GM23248 (cell line): ENCODE measurements at regions not wholly inside any gene's neighbourhood (a gene's known extent, or its start where the extent isn't known, plus 50 kb on each side); places are given as distances from the start of the nearest gene placed in this dataset.

Source experiments
- DNase-seq: peaks from one replicate; pipeline ENCODE4 v3.0.0-alpha.2; 2015
- H2AFZ ChIP-seq: fragments of 200-600 bp; sonication (generic); 2 replicates; pipeline ENCODE4 v1.6.1; 2016; ENCODE audit warnings: antibody characterized with exemption
- H3F3A ChIP-seq: fragments of 200-600 bp; sonication (generic); 2 replicates; pipeline ENCODE4 v1.6.1; 2016; ENCODE audit warnings: mild to moderate bottlenecking, antibody characterized with exemption, mixed run types; ENCODE audit not compliant: insufficient read depth
- H3K27ac ChIP-seq: fragments of 200-600 bp; sonication (generic); 2 replicates; pipeline ENCODE4 v1.5.1; 2016; ENCODE audit warnings: mild to moderate bottlenecking
- H3K27me3 ChIP-seq: fragments of 200-600 bp; sonication (generic); replicated peaks from 2 replicates; pipeline ENCODE4 v1.6.1; 2016; ENCODE audit warnings: mild to moderate bottlenecking; ENCODE audit not compliant: insufficient read depth
- H3K36me3 ChIP-seq: fragments of 200-600 bp; sonication (generic); 2 replicates; pipeline ENCODE4 v1.6.1; 2016; ENCODE audit warnings: low read depth, mild to moderate bottlenecking
- H3K4me1 ChIP-seq: fragments of 200-600 bp; sonication (generic); 2 replicates; pipeline ENCODE4 v1.6.1; 2016; ENCODE audit warnings: mild to moderate bottlenecking; ENCODE audit not compliant: insufficient read depth
- H3K4me2 ChIP-seq: fragments of 200-600 bp; sonication (generic); one replicate; pipeline ENCODE4 v1.6.1; 2016; ENCODE audit warnings: mild to moderate bottlenecking; ENCODE audit not compliant: unreplicated experiment
- H3K4me3 ChIP-seq: fragments of 200-600 bp; sonication (generic); 2 replicates; pipeline ENCODE4 v1.5.1; 2016; ENCODE audit warnings: mild to moderate bottlenecking
- H3K79me2 ChIP-seq: fragments of 200-600 bp; sonication (generic); 2 replicates; pipeline ENCODE4 v1.6.1; 2016; ENCODE audit warnings: mild to moderate bottlenecking; ENCODE audit not compliant: insufficient read depth
- H3K9ac ChIP-seq: fragments of 200-600 bp; sonication (generic); 2 replicates; pipeline ENCODE4 v1.6.1; 2016; ENCODE audit warnings: mild to moderate bottlenecking
- H3K9me2 ChIP-seq: fragments of 200-600 bp; sonication (generic); 2 replicates; pipeline ENCODE4 v1.6.1; 2016; ENCODE audit warnings: mixed run types, mild to moderate bottlenecking, moderate library complexity; ENCODE audit not compliant: insufficient read depth
- H3K9me3 ChIP-seq: fragments of 200-600 bp; sonication (generic); one replicate; pipeline ENCODE4 v1.6.1; 2017; ENCODE audit warnings: low read depth
- H4K20me1 ChIP-seq: fragments of 200-600 bp; sonication (generic); 2 replicates; pipeline ENCODE4 v1.6.0; 2016; ENCODE audit not compliant: insufficient read depth
- EZH2 ChIP-seq: fragments of 200-600 bp; sonication (generic); IDR thresholded peaks from 2 replicates; pipeline ENCODE4 v1.6.1; 2018; ENCODE audit warnings: antibody characterized with exemption, mild to moderate bottlenecking; ENCODE audit not compliant: insufficient read depth, poor library complexity, severe bottlenecking
- EZH2phosphoT487 ChIP-seq: fragments of 200-600 bp; sonication (generic); IDR thresholded peaks from 2 replicates; pipeline ENCODE4 v1.6.1; 2018; ENCODE audit warnings: antibody characterized with exemption, moderate library complexity, mild to moderate bottlenecking, low read depth; ENCODE audit not compliant: insufficient read depth
- WGBS, 2 experiments: methylation state at CpG; one replicate each; pipeline ENCODE4 v1.1.6; 2015 to 2017; ENCODE audit warnings: low lambda C conversion rate in 2 of 2, low coverage in 1 of 2; ENCODE audit errors: missing lambda C conversion rate in 2 of 2; 5-methylcytosine and 5-hydroxymethylcytosine counted together
- in situ Hi-C: fragments of 300-500 bp; cut with MboI; formaldehyde crosslinking; loops from 2 replicates; pipeline ENCODE4 v1.15.0; 2020

DNA sequence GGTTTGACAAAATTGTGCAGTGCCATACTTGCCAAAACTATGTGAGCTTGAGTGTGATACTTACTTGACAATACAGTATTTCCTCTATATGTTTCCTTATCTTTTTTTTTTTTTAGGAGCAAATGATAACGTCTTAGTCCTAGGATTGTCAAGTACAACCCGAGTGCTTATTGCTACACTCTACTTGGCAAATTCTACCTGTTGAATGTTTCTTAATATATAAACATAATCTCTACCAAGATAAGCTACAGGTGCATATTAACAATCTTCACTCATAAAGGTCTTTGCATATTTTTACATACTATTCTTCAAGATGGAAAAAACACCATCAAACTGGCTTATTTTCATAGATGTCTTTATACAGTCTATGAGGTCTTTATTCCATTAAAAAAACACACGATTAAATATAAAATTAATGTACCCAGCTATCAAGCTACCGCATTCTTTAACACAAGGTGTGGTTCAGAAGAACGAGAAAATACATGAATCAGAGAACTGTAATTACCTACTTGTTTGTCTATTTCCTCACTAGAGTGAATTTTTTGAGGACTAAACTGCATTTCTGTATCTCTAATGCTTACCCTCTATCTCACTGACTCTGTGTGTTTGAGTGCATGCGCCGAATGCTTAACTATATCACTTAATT is 76.1 kb upstream of the PDSS1 start:
- Histone ChIP-seq H3K36me3 (no peaks in the 10 kb centered on the region), H3K4me1 (no peaks in the 10 kb centered on the region), H2AFZ (no peak overlapping the region), H3K27ac (no peak overlapping the region), H3K79me2 (no peaks in the 10 kb centered on the region), H3K9me3 (no peaks in the 10 kb centered on the region), H3K9me2 (no peaks in the 10 kb centered on the region), H4K20me1 (no peaks in the 10 kb centered on the region), H3K9ac (no peak overlapping the region), H3K4me3 (no peak overlapping the region), H3F3A (no peaks in the 10 kb centered on the region), H3K4me2 (no peak overlapping the region), H3K27me3 (peaks cover 44% of the 10 kb centered on the region)
- TF ChIP-seq EZH2phosphoT487 = no peak
- no peak for TF ChIP-seq EZH2
- no peak for DNase-seq
- in situ Hi-C loops = no loop called here
- WGBS, 2 experiments = 80 to 86% methylated on average over 7 of the region's 7 CpGs

DNA sequence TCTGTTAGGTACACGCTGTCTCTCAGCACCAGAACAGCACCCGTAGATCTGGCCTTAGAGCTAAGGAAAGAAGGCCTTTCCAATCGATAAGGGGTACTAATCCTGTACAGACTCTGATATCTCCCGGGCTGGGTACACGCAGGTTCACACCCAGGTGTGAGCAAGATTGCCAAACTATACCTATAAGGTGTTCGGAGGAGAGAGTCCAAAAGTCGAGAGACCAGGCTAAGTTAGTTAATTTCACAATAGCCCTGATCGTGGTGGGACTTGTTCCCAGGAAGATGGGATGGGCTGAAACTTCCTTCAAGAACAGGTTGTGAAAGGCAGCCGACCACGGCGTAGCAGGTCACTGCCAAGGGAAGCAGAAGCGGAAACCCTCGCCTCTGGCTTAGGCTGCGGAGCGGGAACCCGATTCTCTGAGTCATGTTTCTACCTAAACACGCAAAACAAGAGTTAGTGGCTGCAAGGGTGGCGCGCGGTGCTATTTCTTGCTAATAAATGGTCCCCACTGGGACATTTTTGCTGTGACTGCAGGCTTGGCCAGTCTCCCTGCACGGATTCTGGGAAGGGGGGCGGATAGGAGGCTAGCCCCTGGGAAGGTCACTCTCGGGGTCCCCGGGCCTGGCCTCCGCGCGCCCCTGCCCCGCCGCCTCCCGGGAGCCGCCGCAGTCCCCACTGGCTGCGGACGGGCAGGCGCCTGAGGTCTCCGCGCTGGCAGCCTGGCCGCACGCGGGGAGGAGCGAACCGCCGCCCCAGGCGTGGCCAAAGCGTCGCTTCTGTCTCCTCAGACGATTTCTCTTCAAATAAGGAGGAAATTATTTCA is 75.4 kb upstream of the PDSS1 start:
- Histone ChIP-seq H3K4me3 (peak overlapping the region; percentile 65), H3K79me2 (no peaks in the 10 kb centered on the region), H3K36me3 (no peaks in the 10 kb centered on the region), H3F3A (no peaks in the 10 kb centered on the region), H3K27ac (no peak overlapping the region), H3K9ac (no peak overlapping the region), H3K4me2 (peak overlapping the region; percentile 36), H4K20me1 (no peaks in the 10 kb centered on the region), H3K4me1 (no peaks in the 10 kb centered on the region), H2AFZ (peak overlapping the region; percentile 69), H3K27me3 (peaks cover 44% of the 10 kb centered on the region), H3K9me3 (no peaks in the 10 kb centered on the region), H3K9me2 (no peaks in the 10 kb centered on the region)
- WGBS, 2 experiments = 12 to 15% methylated on average over 45 to 46 of the region's 47 CpGs
- TF ChIP-seq EZH2 = no peak
- in situ Hi-C loops = no loop called here
- peak; percentile 53 for DNase-seq

DNA sequence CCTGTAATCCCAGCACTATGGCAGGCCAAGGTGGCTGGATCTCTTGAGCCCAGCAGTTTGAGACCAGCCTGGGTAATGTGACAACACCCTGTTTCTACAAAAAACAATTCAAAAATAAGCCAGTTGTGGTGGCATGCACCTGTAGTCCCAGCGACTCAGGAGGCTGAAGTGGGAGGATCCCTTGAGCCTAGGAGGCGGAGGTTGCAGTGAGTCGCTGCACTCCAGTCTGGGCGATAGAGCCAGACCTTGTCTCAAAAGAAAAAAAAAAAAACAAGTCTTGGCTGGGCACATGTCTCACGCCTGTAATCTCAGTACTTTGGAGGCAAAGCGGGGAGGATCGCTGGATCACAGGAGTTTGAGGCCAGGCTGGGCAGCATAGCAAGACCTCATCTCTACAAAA is 74.6 kb upstream of the PDSS1 start:
- Histone ChIP-seq H3K79me2 (no peaks in the 10 kb centered on the region), H3K9me2 (no peaks in the 10 kb centered on the region), H3F3A (no peaks in the 10 kb centered on the region), H3K4me2 (peak overlapping the region; percentile 36), H3K27ac (no peak overlapping the region), H2AFZ (peak overlapping the region; percentile 69), H3K9ac (no peak overlapping the region), H4K20me1 (no peaks in the 10 kb centered on the region), H3K27me3 (peaks cover 44% of the 10 kb centered on the region), H3K4me3 (no peak overlapping the region), H3K36me3 (no peaks in the 10 kb centered on the region), H3K4me1 (no peaks in the 10 kb centered on the region), H3K9me3 (no peaks in the 10 kb centered on the region)
- TF ChIP-seq EZH2phosphoT487 = no peak
- TF ChIP-seq EZH2 = no peak
- DNase-seq = no peak
- 54 to 58% methylated on average over 7 of the region's 7 CpGs for WGBS, 2 experiments
- in situ Hi-C loops = no loop called here

DNA sequence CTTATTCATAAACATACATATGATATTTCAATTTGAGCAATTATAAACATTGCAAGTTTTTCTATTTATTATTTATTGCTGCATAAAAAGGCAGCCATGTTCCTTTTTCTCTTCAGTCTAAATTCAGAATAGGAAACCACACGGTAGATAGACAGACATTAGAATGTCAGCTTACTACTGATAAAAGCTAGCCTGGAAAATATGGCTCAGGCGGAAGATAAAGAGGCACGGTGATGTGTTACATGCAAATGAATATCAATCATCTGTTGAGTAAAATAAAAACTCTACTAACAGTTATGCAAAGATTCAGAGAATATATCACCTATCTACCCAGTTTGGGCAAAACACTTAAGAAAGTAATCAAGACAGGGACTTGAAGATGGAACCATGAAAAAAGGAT is 73.5 kb upstream of the PDSS1 start:
- no peaks in the 10 kb centered on the region for H3K36me3 ChIP-seq
- 72 to 73% methylated on average over 3 of the region's 3 CpGs for WGBS, 2 experiments
- DNase-seq = no peak
- TF ChIP-seq EZH2phosphoT487 = no peak
- in situ Hi-C loops = no loop called here
- H3K9ac ChIP-seq = no peak overlapping the region
- H3K79me2 ChIP-seq = no peaks in the 10 kb centered on the region
- H3K4me3 ChIP-seq = no peak overlapping the region
- H3K9me2 ChIP-seq = no peaks in the 10 kb centered on the region
- no peak overlapping the region for H2AFZ ChIP-seq
- H3K4me1 ChIP-seq = no peaks in the 10 kb centered on the region
- H3K4me2 ChIP-seq = no peak overlapping the region
- no peak overlapping the region for H3K27ac ChIP-seq
- H3K27me3 ChIP-seq = peaks cover 38% of the 10 kb centered on the region
- H3K9me3 ChIP-seq = no peaks in the 10 kb centered on the region
- no peaks in the 10 kb centered on the region for H3F3A ChIP-seq
- no peaks in the 10 kb centered on the region for H4K20me1 ChIP-seq
